ENCODE measurements at regions not wholly inside any gene's neighbourhood (a gene's known extent, or its start where the extent isn't known, plus 50 kb on each side); places are given as distances from the start of the nearest gene placed in this dataset.

GRCh38 chr10:55820478-55820877, 540.6 kb downstream of the ZWINT start:
- TF ChIP-seq FOXP2 (optimal IDR thresholded peaks at IDR 0.05; ENCODE audit: borderline replicate concordance, extremely low read depth, extremely low read length, insufficient read depth) (no peak), SIN3A (IDR thresholded peaks at IDR 0.05; ENCODE audit: borderline replicate concordance, insufficient read depth, low read length) (no peak), TAF1 (IDR thresholded peaks at IDR 0.05; ENCODE audit: borderline replicate concordance, insufficient read depth, low read length) (no peak), POLR2AphosphoS5 (IDR thresholded peaks at IDR 0.05; ENCODE audit: low read depth, low read length) (no peak), REST (IDR thresholded peaks at IDR 0.05; ENCODE audit: insufficient read depth in 1 of 2, low read depth in 2 of 2, low read length in 2 of 2) (no peak)

DNA sequence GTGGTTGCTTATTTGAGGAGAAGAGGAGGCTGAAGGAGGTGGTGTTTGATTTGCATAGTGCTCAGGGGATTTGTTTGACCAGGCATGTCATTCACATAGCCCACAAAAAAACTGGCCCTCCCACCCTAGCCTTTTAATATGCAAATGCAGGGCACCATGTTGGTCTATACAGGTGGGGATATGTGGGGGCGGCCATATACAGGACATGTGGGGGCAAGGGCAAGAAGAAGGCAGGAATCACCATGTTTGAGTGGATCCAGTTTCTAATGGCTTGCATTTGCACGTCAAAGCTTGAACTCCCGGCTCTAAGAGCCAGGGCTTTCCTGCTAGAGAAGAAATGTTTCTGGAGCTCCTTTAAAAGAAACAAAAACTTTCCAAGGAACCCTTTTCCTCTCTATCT, 541.0 kb downstream of the ZWINT start:
- TF ChIP-seq SIN3A (IDR thresholded peaks at IDR 0.05; ENCODE audit: borderline replicate concordance, insufficient read depth, low read length): no peak
- no peak for TF ChIP-seq FOXP2 (optimal IDR thresholded peaks at IDR 0.05; ENCODE audit: borderline replicate concordance, extremely low read depth, extremely low read length, insufficient read depth)
- no peak for TF ChIP-seq REST (IDR thresholded peaks at IDR 0.05; ENCODE audit: insufficient read depth in 1 of 2, low read depth in 2 of 2, low read length in 2 of 2)

DNA sequence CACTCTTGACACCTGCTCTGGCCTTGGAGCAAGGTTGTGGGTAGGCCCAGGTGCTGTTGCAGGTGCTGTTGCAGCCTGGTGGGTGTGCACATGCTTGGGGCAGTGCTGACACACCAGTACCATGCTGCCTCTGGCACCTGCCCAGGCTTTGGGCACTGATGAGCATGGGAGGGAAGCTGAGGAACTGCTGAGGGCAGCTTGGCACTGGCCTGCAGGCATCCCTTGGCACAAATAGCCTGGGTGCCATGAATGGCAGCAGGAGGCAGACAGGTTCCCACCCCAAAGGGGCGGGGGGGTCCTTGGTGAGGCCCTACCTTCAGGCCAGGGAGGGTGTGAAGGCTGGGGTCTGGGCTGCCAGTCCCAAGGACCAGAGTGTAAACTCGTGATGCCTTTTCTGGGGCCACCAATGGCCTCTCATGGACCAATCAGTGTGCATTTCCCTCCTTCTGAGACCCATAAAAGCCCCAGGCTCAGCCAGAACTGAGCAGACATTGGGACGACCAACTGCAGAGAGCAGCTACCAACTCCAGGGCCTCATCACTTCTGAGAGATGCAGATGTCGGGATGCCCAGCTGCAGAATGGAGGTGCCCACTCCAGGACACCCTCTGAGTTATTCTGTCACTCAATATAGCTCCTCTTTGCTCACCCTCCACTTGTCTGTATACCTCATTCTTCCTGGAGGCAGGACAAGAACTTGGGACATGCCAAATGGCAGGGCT, 547.4 kb downstream of the ZWINT start:
- no peak for TF ChIP-seq POLR2AphosphoS5 (IDR thresholded peaks at IDR 0.05; ENCODE audit: low read depth, low read length)
- no peak for TF ChIP-seq FOXP2 (optimal IDR thresholded peaks at IDR 0.05; ENCODE audit: borderline replicate concordance, extremely low read depth, extremely low read length, insufficient read depth)
- TF ChIP-seq SIN3A (IDR thresholded peaks at IDR 0.05; ENCODE audit: borderline replicate concordance, insufficient read depth, low read length): no peak
- no peak for TF ChIP-seq REST (IDR thresholded peaks at IDR 0.05; ENCODE audit: insufficient read depth in 1 of 2, low read depth in 2 of 2, low read length in 2 of 2)
- no peak for TF ChIP-seq TAF1 (IDR thresholded peaks at IDR 0.05; ENCODE audit: borderline replicate concordance, insufficient read depth, low read length)

DNA sequence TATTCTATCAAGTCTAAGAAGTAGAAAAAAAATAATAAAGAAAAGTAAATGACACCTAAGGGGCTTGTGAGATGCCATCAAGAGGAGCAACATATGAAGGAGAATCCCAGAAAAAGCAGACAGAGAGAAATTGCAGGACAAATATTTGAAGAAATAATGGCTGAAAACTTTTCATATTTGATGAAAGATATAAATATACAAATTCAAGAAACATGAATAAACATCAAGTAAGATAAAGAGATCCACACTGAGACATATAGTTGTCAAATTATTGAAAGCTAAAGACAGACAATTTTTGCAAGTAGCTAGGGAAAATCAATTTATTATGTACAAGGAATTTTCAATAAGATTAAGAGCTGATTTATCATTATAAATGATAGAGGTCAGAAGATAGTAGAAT, 558.0 kb downstream of the ZWINT start:
- no peak for TF ChIP-seq REST (IDR thresholded peaks at IDR 0.05; ENCODE audit: insufficient read depth in 1 of 2, low read depth in 2 of 2, low read length in 2 of 2)
- no peak for TF ChIP-seq SIN3A (IDR thresholded peaks at IDR 0.05; ENCODE audit: borderline replicate concordance, insufficient read depth, low read length)
- TF ChIP-seq POLR2AphosphoS5 (IDR thresholded peaks at IDR 0.05; ENCODE audit: low read depth, low read length): no peak
- TF ChIP-seq TAF1 (IDR thresholded peaks at IDR 0.05; ENCODE audit: borderline replicate concordance, insufficient read depth, low read length): no peak
- no peak for TF ChIP-seq FOXP2 (optimal IDR thresholded peaks at IDR 0.05; ENCODE audit: borderline replicate concordance, extremely low read depth, extremely low read length, insufficient read depth)

DNA sequence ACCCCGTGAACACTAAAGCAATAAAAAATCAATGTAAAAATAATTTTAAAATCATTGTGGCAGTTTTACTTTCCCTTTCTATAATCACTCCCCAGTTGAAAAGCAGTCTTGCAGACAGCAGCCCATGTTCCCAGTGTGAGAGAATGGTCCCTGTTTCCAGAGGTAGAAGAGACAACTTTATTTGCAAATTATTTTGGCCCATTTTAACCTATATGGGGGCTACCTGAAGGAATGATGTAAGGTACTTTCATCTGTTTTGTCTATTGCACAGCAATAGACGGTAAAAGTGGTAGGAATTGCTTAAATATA, 559.8 kb downstream of the ZWINT start:
- no peak for TF ChIP-seq REST (IDR thresholded peaks at IDR 0.05; ENCODE audit: insufficient read depth in 1 of 2, low read depth in 2 of 2, low read length in 2 of 2)
- TF ChIP-seq SIN3A (IDR thresholded peaks at IDR 0.05; ENCODE audit: borderline replicate concordance, insufficient read depth, low read length): no peak
